Astrocyte (in vitro differentiated cells and primary cell): ENCODE measurements at regions not wholly inside any gene's neighbourhood (a gene's known extent, or its start where the extent isn't known, plus 50 kb on each side); places are given as distances from the start of the nearest gene placed in this dataset.

Experiments used
- DNase-seq: peaks from one replicate; pipeline ENCODE4 v3.0.0-alpha.2; 2010; ENCODE audit warnings: low read depth
- FAIRE-seq: peaks from 2 replicates; lab custom pipeline; 2011; peaks lifted over from hg19 to GRCh38; lab: Jason Lieb, UNC
- H2AFZ ChIP-seq: 2 replicates; pipeline ENCODE4 v1.6.0; 2012; ENCODE audit warnings: low read depth, low read length, inconsistent platforms
- H3K27ac ChIP-seq: 2 replicates; pipeline ENCODE4 v1.5.1; 2011; ENCODE audit warnings: low read depth, low read length, inconsistent platforms
- H3K27me3 ChIP-seq: 2 replicates; pipeline ENCODE4 v1.6.0; 2011; ENCODE audit warnings: low read length, inconsistent platforms; ENCODE audit not compliant: insufficient read depth
- H3K36me3 ChIP-seq: 2 replicates; pipeline ENCODE4 v1.5.1; 2011; ENCODE audit warnings: low read length, inconsistent platforms; ENCODE audit not compliant: insufficient read depth
- H3K4me1 ChIP-seq: 2 replicates; pipeline ENCODE4 v1.5.1; 2011; ENCODE audit warnings: low read length, inconsistent platforms; ENCODE audit not compliant: insufficient read depth
- H3K4me2 ChIP-seq: 2 replicates; pipeline ENCODE4 v1.6.0; 2012; ENCODE audit warnings: low read length, inconsistent platforms
- H3K4me3 ChIP-seq: 2 replicates; pipeline ENCODE4 v1.5.1; 2011; ENCODE audit warnings: low read depth, mild to moderate bottlenecking, low read length, inconsistent platforms; ENCODE audit not compliant: insufficient read depth
- H3K79me2 ChIP-seq: 2 replicates; pipeline ENCODE4 v1.6.0; 2012; ENCODE audit warnings: mild to moderate bottlenecking, low read length, inconsistent platforms; ENCODE audit not compliant: insufficient read depth
- H3K9ac ChIP-seq: 2 replicates; pipeline ENCODE4 v1.6.0; 2012; ENCODE audit warnings: mild to moderate bottlenecking, low read length, inconsistent platforms
- H3K9me3 ChIP-seq: 2 replicates; pipeline ENCODE4 v1.5.1; 2012; ENCODE audit warnings: low read depth, mild to moderate bottlenecking, low read length, inconsistent platforms; ENCODE audit not compliant: insufficient read depth
- H4K20me1 ChIP-seq: 2 replicates; pipeline ENCODE4 v1.6.0; 2012; ENCODE audit warnings: low read length, inconsistent platforms; ENCODE audit not compliant: insufficient read depth
- H3K27ac Mint-ChIP-seq: one replicate; pipeline ENCODE4 v1.8.0; 2021; ENCODE audit warnings: mild to moderate bottlenecking, mixed read lengths; ENCODE audit not compliant: unreplicated experiment
- H3K27me3 Mint-ChIP-seq: one replicate; pipeline ENCODE4 v1.8.0; 2021; ENCODE audit warnings: low read depth, mixed read lengths; ENCODE audit not compliant: unreplicated experiment
- H3K36me3 Mint-ChIP-seq: one replicate; pipeline ENCODE4 v1.8.0; 2021; ENCODE audit warnings: low read depth, mixed read lengths; ENCODE audit not compliant: unreplicated experiment
- H3K4me1 Mint-ChIP-seq: one replicate; pipeline ENCODE4 v1.8.0; 2021; ENCODE audit warnings: low read depth, mixed read lengths; ENCODE audit not compliant: unreplicated experiment
- H3K4me3 Mint-ChIP-seq: one replicate; pipeline ENCODE4 v1.8.0; 2021; ENCODE audit warnings: mild to moderate bottlenecking, moderate library complexity, mixed read lengths; ENCODE audit not compliant: unreplicated experiment
- H3K9me3 Mint-ChIP-seq: one replicate; pipeline ENCODE4 v1.8.0; 2021; ENCODE audit warnings: mild to moderate bottlenecking, mixed read lengths; ENCODE audit not compliant: unreplicated experiment
- CTCF ChIP-seq: IDR thresholded peaks from 2 replicates; pipeline ENCODE4 v1.5.1; 2011; ENCODE audit warnings: low read depth, mild to moderate bottlenecking, inconsistent platforms, low read length, moderate library complexity; ENCODE audit not compliant: insufficient read depth
- EZH2 ChIP-seq: IDR thresholded peaks from 2 replicates; pipeline ENCODE4 v1.6.1; 2012; ENCODE audit warnings: mild to moderate bottlenecking, low read length, inconsistent platforms; ENCODE audit not compliant: insufficient read depth

- Histone ChIP-seq H3K27me3 (no peaks in the 10 kb centered on the region), H4K20me1 (no peaks in the 10 kb centered on the region), H3K4me2 (no peak overlapping the region), H3K36me3 (no peaks in the 10 kb centered on the region), H2AFZ (no peak overlapping the region), H3K9ac (no peak overlapping the region), H3K4me1 (no peaks in the 10 kb centered on the region), H3K79me2 (no peaks in the 10 kb centered on the region), H3K4me3 (no peak overlapping the region), H3K27ac (no peak overlapping the region), H3K9me3 (no peaks in the 10 kb centered on the region)
- Mint-ChIP-seq H3K9me3 (no peaks in the 10 kb centered on the region), H3K27me3 (no peaks in the 10 kb centered on the region), H3K4me1 (no peaks in the 10 kb centered on the region), H3K36me3 (no peaks in the 10 kb centered on the region), H3K4me3 (no peak overlapping the region), H3K27ac (no peak overlapping the region)
- TF ChIP-seq CTCF (no peak), EZH2 (no peak)
- DNase-seq, result no peak
- no peak for FAIRE-seq
Measured at GRCh38 chr10:88136712-88137111, 273.3 kb downstream of the PTEN start.

GRCh38 chr10:88138319-88138848, 275.0 kb downstream of the PTEN start:
- FAIRE-seq (no peak), DNase-seq (no peak)
- TF ChIP-seq EZH2 (no peak), CTCF (no peak)
- no peak overlapping the region for H2AFZ ChIP-seq
- H3K36me3 Mint-ChIP-seq, result no peaks in the 10 kb centered on the region
- no peaks in the 10 kb centered on the region for H3K27me3 Mint-ChIP-seq
- no peaks in the 10 kb centered on the region for H4K20me1 ChIP-seq
- no peaks in the 10 kb centered on the region for H3K9me3 Mint-ChIP-seq
- H3K79me2 ChIP-seq, result no peaks in the 10 kb centered on the region
- no peak overlapping the region for H3K4me3 ChIP-seq
- H3K9ac ChIP-seq, result no peak overlapping the region
- no peak overlapping the region for H3K4me3 Mint-ChIP-seq
- H3K27me3 ChIP-seq, result no peaks in the 10 kb centered on the region
- H3K36me3 ChIP-seq, result no peaks in the 10 kb centered on the region
- no peaks in the 10 kb centered on the region for H3K4me1 ChIP-seq
- H3K9me3 ChIP-seq, result no peaks in the 10 kb centered on the region
- H3K27ac Mint-ChIP-seq, result no peak overlapping the region
- no peak overlapping the region for H3K27ac ChIP-seq
- no peaks in the 10 kb centered on the region for H3K4me1 Mint-ChIP-seq
- no peak overlapping the region for H3K4me2 ChIP-seq

GRCh38 chr10:88147000-88147798, 283.8 kb downstream of the PTEN start:
- Histone ChIP-seq H3K4me2 (no peak overlapping the region), H3K4me3 (no peak overlapping the region), H3K9me3 (no peaks in the 10 kb centered on the region), H3K4me1 (peaks cover 7% of the 10 kb centered on the region), H3K79me2 (no peaks in the 10 kb centered on the region), H3K27ac (no peak overlapping the region), H3K27me3 (no peaks in the 10 kb centered on the region), H3K9ac (no peak overlapping the region), H4K20me1 (no peaks in the 10 kb centered on the region), H3K36me3 (no peaks in the 10 kb centered on the region), H2AFZ (no peak overlapping the region)
- TF ChIP-seq CTCF, result no peak
- no peak for TF ChIP-seq EZH2
- Mint-ChIP-seq H3K27me3 (no peaks in the 10 kb centered on the region), H3K9me3 (no peaks in the 10 kb centered on the region), H3K27ac (no peak overlapping the region), H3K4me1 (peaks cover 6% of the 10 kb centered on the region), H3K4me3 (no peak overlapping the region), H3K36me3 (no peaks in the 10 kb centered on the region)
- DNase-seq, result no peak
- FAIRE-seq, result no peak
